B cell (primary cell): ENCODE measurements at regions not wholly inside any gene's neighbourhood (a gene's known extent, or its start where the extent isn't known, plus 50 kb on each side); places are given as distances from the start of the nearest gene placed in this dataset.

ENCODE experiments used
- ATAC-seq: fragments of 200-7000 bp; cut with Tn5 transposase; one replicate; pipeline ENCODE4 v1.10.0; 2021; ENCODE audit warnings: low read depth, mild to moderate bottlenecking, moderate number of reproducible peaks, moderate library complexity
- CTCF ChIA-PET: fragments of 350-600 bp; sonication (Branson Sonifier 250); formaldehyde crosslinking; loops from one replicate; lab custom pipeline; 2021; ENCODE audit warnings: antibody characterized with exemption, inconsistent platforms; lab: Charles Lee
- POLR2A ChIA-PET: fragments of 350-600 bp; sonication (Branson Sonifier 250); formaldehyde crosslinking; loops from one replicate; lab custom pipeline; 2021; ENCODE audit warnings: antibody characterized with exemption; lab: Charles Lee
- DNase-seq: peaks from one replicate; pipeline ENCODE4 v3.0.0; 2013
- H2AFZ ChIP-seq: 2 replicates; pipeline ENCODE4 v1.6.1; 2012; ENCODE audit warnings: mild to moderate bottlenecking, low read depth, low read length; ENCODE audit not compliant: insufficient read depth, poor library complexity, severe bottlenecking
- H3K27ac ChIP-seq, 2 donors: 1 replicate in 1 of 2; 2 replicates in 1 of 2; pipeline ENCODE4 v1.5.1; 2012 to 2013; ENCODE audit warnings: low read length in 2 of 2, mild to moderate bottlenecking in 2 of 2, moderate library complexity in 1 of 2
- H3K27me3 ChIP-seq, 4 experiments: fragments of 200-600 bp in 1 of 4; sonication (generic) in 1 of 4; replicated peaks in 1 of 4; 1 replicate in 2 of 4; 2 replicates in 2 of 4; pipeline versions ENCODE4 v1.6.1 to v1.7.0; 2013 to 2016; ENCODE audit warnings: low read length in 3 of 4, mild to moderate bottlenecking in 2 of 4, mixed read lengths in 1 of 4, moderate library complexity in 1 of 4; ENCODE audit not compliant: insufficient read depth in 4 of 4, control insufficient read depth in 3 of 4; ENCODE audit errors: control extremely low read depth in 1 of 4
- H3K36me3 ChIP-seq, 2 experiments: replicated peaks in 1 of 2; 1 replicate in 1 of 2; 2 replicates in 1 of 2; pipeline versions ENCODE4 v1.6.1 to v1.7.1; 2013; ENCODE audit warnings: low read length in 1 of 2; ENCODE audit not compliant: insufficient read depth in 2 of 2, control insufficient read depth in 1 of 2; ENCODE audit errors: control extremely low read depth in 1 of 2, extremely low read depth in 1 of 2
- H3K4me1 ChIP-seq, 2 donors: fragments of 200-600 bp in 1 of 2; sonication (generic) in 1 of 2; 1 replicate in 1 of 2; 2 replicates in 1 of 2; pipeline versions ENCODE4 v1.5.1 to v1.6.1; 2013 to 2017; ENCODE audit warnings: low read length in 2 of 2; ENCODE audit not compliant: control insufficient read depth in 2 of 2, insufficient read depth in 2 of 2
- H3K4me2 ChIP-seq: replicated peaks from 2 replicates; pipeline ENCODE3; 2012; ENCODE audit warnings: mild to moderate bottlenecking, low read depth, low read length; ENCODE audit not compliant: poor library complexity, severe bottlenecking
- H3K4me3 ChIP-seq, 5 experiments: fragments of 200-600 bp in 1 of 5; sonication (generic) in 1 of 5; 1 replicate in 3 of 5; 2 replicates in 2 of 5; pipeline versions ENCODE4 v1.5.1 to v1.7.0; 2011 to 2016; ENCODE audit warnings: low read length in 4 of 5, mild to moderate bottlenecking in 4 of 5, low read depth in 2 of 5, control low read depth in 1 of 5, moderate library complexity in 1 of 5; ENCODE audit not compliant: insufficient read depth in 1 of 5; ENCODE audit errors: control extremely low read depth in 1 of 5, extremely low read depth in 1 of 5
- H3K79me2 ChIP-seq: fragments of 200-600 bp; sonication (generic); one replicate; pipeline ENCODE4 v1.6.0; 2016; ENCODE audit warnings: low read length; ENCODE audit not compliant: control insufficient read depth, insufficient read depth
- H3K9ac ChIP-seq: fragments of 200-600 bp; sonication (generic); 2 replicates; pipeline ENCODE4 v1.6.1; 2017; ENCODE audit warnings: mild to moderate bottlenecking, low read length, moderate library complexity
- H3K9me3 ChIP-seq, 3 donors: one replicate each; pipeline versions ENCODE4 v1.6.1 to v1.7.1; 2013; ENCODE audit warnings: low read length in 2 of 3; ENCODE audit not compliant: control insufficient read depth in 2 of 3, insufficient read depth in 1 of 3; ENCODE audit errors: control extremely low read depth in 1 of 3
- H4K20me1 ChIP-seq: 2 replicates; pipeline ENCODE4 v1.6.0; 2012; ENCODE audit warnings: mild to moderate bottlenecking, low read length; ENCODE audit not compliant: insufficient read depth, control insufficient read depth, poor library complexity, severe bottlenecking
- H3K27ac Mint-ChIP-seq: one replicate; pipeline ENCODE4 v1.8.0; 2021; ENCODE audit warnings: mixed read lengths
- H3K27me3 Mint-ChIP-seq: one replicate; pipeline ENCODE4 v1.8.0; 2021; ENCODE audit warnings: mixed read lengths
- H3K4me1 Mint-ChIP-seq: one replicate; pipeline ENCODE4 v1.8.0; 2021; ENCODE audit warnings: mixed read lengths
- H3K4me3 Mint-ChIP-seq: one replicate; pipeline ENCODE4 v1.8.0; 2021; ENCODE audit warnings: mixed read lengths
- H3K9me3 Mint-ChIP-seq: one replicate; pipeline ENCODE4 v1.8.0; 2022; ENCODE audit warnings: mixed read lengths; ENCODE audit not compliant: insufficient read depth
- EZH2 ChIP-seq: IDR thresholded peaks from 2 replicates; pipeline ENCODE4 v1.6.1; 2012; ENCODE audit warnings: borderline replicate concordance, low read depth, mild to moderate bottlenecking, moderate library complexity, low read length; ENCODE audit not compliant: insufficient read depth, poor library complexity, severe bottlenecking
- WGBS: methylation state at CpG from one replicate; pipeline ENCODE4 v1.1.5; 2013; ENCODE audit warnings: missing lambda C conversion rate; ENCODE audit not compliant: insufficient coverage; 5-methylcytosine and 5-hydroxymethylcytosine counted together
- intact Hi-C: fragments of 100-400 bp; cut with micrococcal nuclease; formaldehyde crosslinking; loops from one replicate; pipeline ENCODE4 v1.10.0; 2022
- TF ChIP-seq, protein P1 (sequence below): fragments of 200-600 bp; IDR thresholded peaks from one replicate; pipeline ENCODE4 v1.8.0; 2022; ENCODE audit warnings: antibody characterized with exemption, mild to moderate bottlenecking

- DNase-seq (no peak), ATAC-seq (no peak)
- Histone ChIP-seq H4K20me1 (no peaks in the 10 kb centered on the region), H3K9me3 (peaks cover 0 to 2% (median 0%) of the 10 kb centered on the region in 3 donors), H3K36me3 (no peaks in the 10 kb centered on the region), H3K9ac (no peak overlapping the region), H3K4me2 (no peak overlapping the region), H3K4me3 (no peak overlapping the region), H3K4me1 (no peaks in the 10 kb centered on the region), H3K79me2 (no peaks in the 10 kb centered on the region), H3K27me3 (no peaks in the 10 kb centered on the region), H3K27ac (no peak overlapping the region), H2AFZ (no peak overlapping the region)
- intact Hi-C loops: no loop called here
- WGBS: no CpG with 5 or more reads among the region's 1 CpG
- Mint-ChIP-seq H3K27ac (no peak overlapping the region), H3K9me3 (peaks cover 13% of the 10 kb centered on the region), H3K4me1 (no peaks in the 10 kb centered on the region), H3K27me3 (no peaks in the 10 kb centered on the region), H3K4me3 (no peak overlapping the region)
- no peak for TF ChIP-seq EZH2
- TF ChIP-seq, protein P1, sequence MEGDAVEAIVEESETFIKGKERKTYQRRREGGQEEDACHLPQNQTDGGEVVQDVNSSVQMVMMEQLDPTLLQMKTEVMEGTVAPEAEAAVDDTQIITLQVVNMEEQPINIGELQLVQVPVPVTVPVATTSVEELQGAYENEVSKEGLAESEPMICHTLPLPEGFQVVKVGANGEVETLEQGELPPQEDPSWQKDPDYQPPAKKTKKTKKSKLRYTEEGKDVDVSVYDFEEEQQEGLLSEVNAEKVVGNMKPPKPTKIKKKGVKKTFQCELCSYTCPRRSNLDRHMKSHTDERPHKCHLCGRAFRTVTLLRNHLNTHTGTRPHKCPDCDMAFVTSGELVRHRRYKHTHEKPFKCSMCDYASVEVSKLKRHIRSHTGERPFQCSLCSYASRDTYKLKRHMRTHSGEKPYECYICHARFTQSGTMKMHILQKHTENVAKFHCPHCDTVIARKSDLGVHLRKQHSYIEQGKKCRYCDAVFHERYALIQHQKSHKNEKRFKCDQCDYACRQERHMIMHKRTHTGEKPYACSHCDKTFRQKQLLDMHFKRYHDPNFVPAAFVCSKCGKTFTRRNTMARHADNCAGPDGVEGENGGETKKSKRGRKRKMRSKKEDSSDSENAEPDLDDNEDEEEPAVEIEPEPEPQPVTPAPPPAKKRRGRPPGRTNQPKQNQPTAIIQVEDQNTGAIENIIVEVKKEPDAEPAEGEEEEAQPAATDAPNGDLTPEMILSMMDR: no peak
- ChIA-PET CTCF (no interaction called here), POLR2A (no interaction called here)
Observed at GRCh38 chr4:45062935-45063545, 336.7 kb upstream of the GNPDA2 start.

- Histone ChIP-seq H3K4me2 (no peak overlapping the region), H2AFZ (no peak overlapping the region), H3K4me1 (no peaks in the 10 kb centered on the region), H3K79me2 (no peaks in the 10 kb centered on the region), H3K4me3 (no peak overlapping the region), H3K9me3 (peaks cover 0 to 2% (median 0%) of the 10 kb centered on the region in 3 donors), H3K9ac (no peak overlapping the region), H3K27ac (no peak overlapping the region), H4K20me1 (no peaks in the 10 kb centered on the region), H3K36me3 (no peaks in the 10 kb centered on the region), H3K27me3 (no peaks in the 10 kb centered on the region)
- Mint-ChIP-seq H3K27me3 (no peaks in the 10 kb centered on the region), H3K4me3 (no peak overlapping the region), H3K27ac (no peak overlapping the region), H3K9me3 (peaks cover 6% of the 10 kb centered on the region), H3K4me1 (no peaks in the 10 kb centered on the region)
- TF ChIP-seq EZH2: no peak
- TF ChIP-seq, protein P1: no peak
- DNase-seq: no peak
- WGBS: 90% methylated on average over 2 of the region's 2 CpGs
- no peak for ATAC-seq
- ChIA-PET POLR2A (no interaction called here), CTCF (no interaction called here)
- intact Hi-C loops: no loop called here
Observed at GRCh38 chr4:45043911-45044310, 317.6 kb upstream of the GNPDA2 start.
